ENCODE measurements at regions not wholly inside any gene's neighbourhood (a gene's known extent, or its start where the extent isn't known, plus 50 kb on each side); places are given as distances from the start of the nearest gene placed in this dataset.

DNA sequence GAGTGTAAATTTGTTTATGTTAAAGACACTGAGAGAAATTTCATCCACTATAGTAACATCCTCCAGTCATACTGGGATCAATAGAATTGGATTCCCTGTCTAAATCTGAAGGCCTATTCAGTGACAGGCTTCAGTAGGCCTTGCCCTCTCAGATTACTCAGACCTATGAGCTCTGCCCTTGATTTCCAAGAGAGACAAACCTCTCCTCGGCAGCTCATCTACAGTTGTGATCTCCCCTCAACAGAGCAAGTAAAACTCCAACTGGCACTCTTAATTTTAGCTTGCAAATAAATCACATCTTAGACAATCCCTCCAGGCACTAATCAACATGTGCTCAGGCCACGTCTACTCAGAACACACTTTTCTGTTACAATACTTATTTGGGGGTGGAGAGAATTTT lies 1191.4 kb upstream of the PHF14 start:
- DNase-seq = no peak
- TF ChIP-seq, protein P1, sequence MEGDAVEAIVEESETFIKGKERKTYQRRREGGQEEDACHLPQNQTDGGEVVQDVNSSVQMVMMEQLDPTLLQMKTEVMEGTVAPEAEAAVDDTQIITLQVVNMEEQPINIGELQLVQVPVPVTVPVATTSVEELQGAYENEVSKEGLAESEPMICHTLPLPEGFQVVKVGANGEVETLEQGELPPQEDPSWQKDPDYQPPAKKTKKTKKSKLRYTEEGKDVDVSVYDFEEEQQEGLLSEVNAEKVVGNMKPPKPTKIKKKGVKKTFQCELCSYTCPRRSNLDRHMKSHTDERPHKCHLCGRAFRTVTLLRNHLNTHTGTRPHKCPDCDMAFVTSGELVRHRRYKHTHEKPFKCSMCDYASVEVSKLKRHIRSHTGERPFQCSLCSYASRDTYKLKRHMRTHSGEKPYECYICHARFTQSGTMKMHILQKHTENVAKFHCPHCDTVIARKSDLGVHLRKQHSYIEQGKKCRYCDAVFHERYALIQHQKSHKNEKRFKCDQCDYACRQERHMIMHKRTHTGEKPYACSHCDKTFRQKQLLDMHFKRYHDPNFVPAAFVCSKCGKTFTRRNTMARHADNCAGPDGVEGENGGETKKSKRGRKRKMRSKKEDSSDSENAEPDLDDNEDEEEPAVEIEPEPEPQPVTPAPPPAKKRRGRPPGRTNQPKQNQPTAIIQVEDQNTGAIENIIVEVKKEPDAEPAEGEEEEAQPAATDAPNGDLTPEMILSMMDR (conservative IDR thresholded peaks at IDR 0.05) = no peak
- Histone ChIP-seq H3K27me3 (ENCODE audit: insufficient read depth, low read length) (no peaks in the 10 kb centered on the region), H3K18ac (ENCODE audit: insufficient read length, low read depth, low read length) (no peak overlapping the region), H2AFZ (ENCODE audit: low read length) (no peak overlapping the region), H3K79me2 (ENCODE audit: insufficient read depth, low read length) (no peaks in the 10 kb centered on the region), H2BK120ac (ENCODE audit: low read depth, low read length, poor library complexity, severe bottlenecking) (no peak overlapping the region), H2BK15ac (ENCODE audit: low read depth, low read length) (no peak overlapping the region), H4K5ac (ENCODE audit: insufficient read length, low read depth, low read length) (no peak overlapping the region), H3T11ph (ENCODE audit: low read length) (no peak overlapping the region), H3K27ac (ENCODE audit: insufficient read length, low read depth, low read length) (no peak overlapping the region), H3K79me1 (ENCODE audit: insufficient read depth, low read depth, low read length, poor library complexity, severe bottlenecking) (no peaks in the 10 kb centered on the region), H3K9me3 (ENCODE audit: control insufficient read depth, low read depth, low read length) (no peaks in the 10 kb centered on the region), H3K56ac (ENCODE audit: insufficient read length, low read depth, low read length) (no peak overlapping the region), H4K91ac (ENCODE audit: insufficient read length, low read depth, low read length) (no peak overlapping the region), H3K4me2 (ENCODE audit: insufficient read depth, insufficient read length, low read length) (no peak overlapping the region), H3K23me2 (ENCODE audit: insufficient read length, low read depth, low read length, poor library complexity, severe bottlenecking) (no peaks in the 10 kb centered on the region), H2BK20ac (ENCODE audit: low read depth, low read length, poor library complexity, severe bottlenecking) (no peak overlapping the region), H3K4me1 (ENCODE audit: insufficient read depth, low read length) (no peaks in the 10 kb centered on the region), H3K4ac (ENCODE audit: low read depth, low read length) (no peak overlapping the region), H3K9ac (ENCODE audit: extremely low read depth, insufficient read length, low read length) (no peak overlapping the region), H3K23ac (ENCODE audit: insufficient read length, low read depth, low read length) (no peak overlapping the region), H2BK12ac (ENCODE audit: insufficient read length, low read depth, low read length) (no peak overlapping the region), H4K8ac (replicated peaks; ENCODE audit: insufficient read length, low read depth, low read length) (no peak overlapping the region), H3K14ac (ENCODE audit: insufficient read depth, low read length) (no peak overlapping the region), H4K20me1 (ENCODE audit: control insufficient read depth, insufficient read depth, insufficient read length) (no peaks in the 10 kb centered on the region), H2AK5ac (ENCODE audit: insufficient read length, low read length) (no peak overlapping the region), H2BK5ac (ENCODE audit: insufficient read length, low read length) (no peak overlapping the region)
- Mint-ChIP-seq H3K9me3 (no peaks in the 10 kb centered on the region), H3K4me3 (no peak overlapping the region), H3K36me3 (ENCODE audit: insufficient read depth in 1 of 3, low read depth in 3 of 3) (no peaks in the 10 kb centered on the region; a peak in 1 of 7 replicates), H3K4me1 (no peaks in the 10 kb centered on the region), H3K27me3 (ENCODE audit: low read depth) (no peaks in the 10 kb centered on the region), H3K27ac (no peak overlapping the region)
- no CpG with 5 or more reads among the region's 2 CpGs for WGBS (ENCODE audit: extremely low coverage, insufficient read length, low lambda C conversion rate)

Data from H9 (cell line).